ENCODE measurements at regions not wholly inside any gene's neighbourhood (a gene's known extent, or its start where the extent isn't known, plus 50 kb on each side); places are given as distances from the start of the nearest gene placed in this dataset.

DNA sequence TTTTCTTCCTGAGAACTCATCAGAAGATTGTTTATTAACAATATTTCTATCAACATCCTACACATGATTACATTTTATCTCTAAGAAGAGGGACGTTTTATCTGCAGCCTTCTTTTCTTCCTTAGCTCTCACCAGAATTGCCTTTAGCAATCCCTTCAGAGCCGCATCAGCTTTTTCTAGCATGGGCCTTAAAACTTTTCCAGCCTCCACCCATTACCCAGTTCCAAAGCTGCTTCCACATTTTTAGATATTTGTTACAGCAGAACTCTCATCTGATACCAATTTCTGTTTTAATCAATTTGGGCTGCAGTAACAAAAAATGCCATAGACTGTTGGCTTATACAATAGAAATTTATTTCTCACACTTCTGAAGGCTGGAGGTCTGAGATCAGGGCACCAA, 281.5 kb downstream of the THBS2 start:
- TF ChIP-seq, protein P1, sequence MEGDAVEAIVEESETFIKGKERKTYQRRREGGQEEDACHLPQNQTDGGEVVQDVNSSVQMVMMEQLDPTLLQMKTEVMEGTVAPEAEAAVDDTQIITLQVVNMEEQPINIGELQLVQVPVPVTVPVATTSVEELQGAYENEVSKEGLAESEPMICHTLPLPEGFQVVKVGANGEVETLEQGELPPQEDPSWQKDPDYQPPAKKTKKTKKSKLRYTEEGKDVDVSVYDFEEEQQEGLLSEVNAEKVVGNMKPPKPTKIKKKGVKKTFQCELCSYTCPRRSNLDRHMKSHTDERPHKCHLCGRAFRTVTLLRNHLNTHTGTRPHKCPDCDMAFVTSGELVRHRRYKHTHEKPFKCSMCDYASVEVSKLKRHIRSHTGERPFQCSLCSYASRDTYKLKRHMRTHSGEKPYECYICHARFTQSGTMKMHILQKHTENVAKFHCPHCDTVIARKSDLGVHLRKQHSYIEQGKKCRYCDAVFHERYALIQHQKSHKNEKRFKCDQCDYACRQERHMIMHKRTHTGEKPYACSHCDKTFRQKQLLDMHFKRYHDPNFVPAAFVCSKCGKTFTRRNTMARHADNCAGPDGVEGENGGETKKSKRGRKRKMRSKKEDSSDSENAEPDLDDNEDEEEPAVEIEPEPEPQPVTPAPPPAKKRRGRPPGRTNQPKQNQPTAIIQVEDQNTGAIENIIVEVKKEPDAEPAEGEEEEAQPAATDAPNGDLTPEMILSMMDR (IDR thresholded peaks at IDR 0.05) = no peak
- no peak for TF ChIP-seq POLR2A (IDR thresholded peaks at IDR 0.05)

Measured in body of pancreas (tissue), 4 donors.